HG03520 (cell line): ENCODE measurements at regions not wholly inside any gene's neighbourhood (a gene's known extent, or its start where the extent isn't known, plus 50 kb on each side); places are given as distances from the start of the nearest gene placed in this dataset.
"Not testable (repeated sequence)": the region's sequence is repeated elsewhere in the genome, so short reads cannot be mapped to it uniquely, and the experiment has no call there.

Experiments
- ATAC-seq: cut with Tn5 transposase; IDR thresholded peaks from one replicate; pipeline ENCODE4 v1.9.1; 2021; ENCODE audit warnings: mild to moderate bottlenecking, moderate library complexity; ENCODE audit not compliant: unreplicated experiment

GRCh38 chr10:46198516-46198915 is 88.3 kb upstream of the ANTXRL start:
- no peak for ATAC-seq

GRCh38 chr10:46202405-46202804 is 84.4 kb upstream of the ANTXRL start:
- not testable (repeated sequence) for ATAC-seq

GRCh38 chr10:46204482-46205102 is 82.2 kb upstream of the ANTXRL start:
- ATAC-seq: not testable (repeated sequence)

GRCh38 chr10:46210427-46210826 is 76.4 kb upstream of the ANTXRL start:
- not testable (repeated sequence) for ATAC-seq

GRCh38 chr10:46215426-46215825 is 71.4 kb upstream of the ANTXRL start:
- ATAC-seq: no peak

- no peak for ATAC-seq
These were observed 70.7 kb upstream of the ANTXRL start for GRCh38 chr10:46216003-46216634.

GRCh38 chr10:46216836-46217751 is 69.7 kb upstream of the ANTXRL start:
- ATAC-seq: no peak

GRCh38 chr10:46217752-46218453 is 68.9 kb upstream of the ANTXRL start:
- ATAC-seq: no peak

- ATAC-seq: no peak
These were observed 67.9 kb upstream of the ANTXRL start for GRCh38 chr10:46218921-46219320.

GRCh38 chr10:46219431-46219990 is 67.3 kb upstream of the ANTXRL start:
- ATAC-seq: not testable (repeated sequence)

GRCh38 chr10:46220187-46220586 is 66.6 kb upstream of the ANTXRL start:
- no peak for ATAC-seq

- ATAC-seq: no peak
These were observed 65.8 kb upstream of the ANTXRL start for GRCh38 chr10:46220872-46221538.

GRCh38 chr10:46222364-46222935 is 64.3 kb upstream of the ANTXRL start:
- no peak for ATAC-seq

GRCh38 chr10:46223064-46223480 is 63.7 kb upstream of the ANTXRL start:
- no peak for ATAC-seq

GRCh38 chr10:46223626-46224413 is 63.0 kb upstream of the ANTXRL start:
- no peak for ATAC-seq

- no peak for ATAC-seq
These were observed 62.4 kb upstream of the ANTXRL start for GRCh38 chr10:46224414-46224682.

- ATAC-seq: no peak
These were observed 61.2 kb upstream of the ANTXRL start for GRCh38 chr10:46225597-46225996.

- no peak for ATAC-seq
These were observed 60.6 kb upstream of the ANTXRL start for GRCh38 chr10:46226232-46226631.

- ATAC-seq: no peak
These were observed 59.8 kb upstream of the ANTXRL start for GRCh38 chr10:46226900-46227558.
